Type B pancreatic cell (in vitro differentiated cells): ENCODE measurements at regions not wholly inside any gene's neighbourhood (a gene's known extent, or its start where the extent isn't known, plus 50 kb on each side); places are given as distances from the start of the nearest gene placed in this dataset.

Experiments used
- DNase-seq: peaks from one replicate; pipeline ENCODE4 v3.0.0; 2021; ENCODE audit warnings: mixed read lengths; ENCODE audit not compliant: unreplicated experiment; ENCODE audit errors: extremely low spot score
- H3K27ac Mint-ChIP-seq: 2 replicates; pipeline ENCODE4 v1.8.0; 2021; ENCODE audit warnings: mild to moderate bottlenecking, mixed read lengths
- H3K27me3 Mint-ChIP-seq: 2 replicates; pipeline ENCODE4 v1.8.0; 2021; ENCODE audit warnings: mixed read lengths
- H3K36me3 Mint-ChIP-seq: 2 replicates; pipeline ENCODE4 v1.8.0; 2021; ENCODE audit warnings: mixed read lengths
- H3K4me1 Mint-ChIP-seq: one replicate; pipeline ENCODE4 v1.8.0; 2021; ENCODE audit warnings: mixed read lengths; ENCODE audit not compliant: unreplicated experiment
- H3K4me3 Mint-ChIP-seq: 2 replicates; pipeline ENCODE4 v1.8.0; 2021; ENCODE audit warnings: mild to moderate bottlenecking, mixed read lengths
- H3K9me3 Mint-ChIP-seq: 2 replicates; pipeline ENCODE4 v1.8.0; 2021; ENCODE audit warnings: mixed read lengths
- CTCF ChIP-seq: fragments of 200-600 bp; sonication (generic); conservative IDR thresholded peaks from 2 replicates; pipeline ENCODE4 v1.5.0; 2021; ENCODE audit warnings: antibody characterized with exemption, mild to moderate bottlenecking

DNA sequence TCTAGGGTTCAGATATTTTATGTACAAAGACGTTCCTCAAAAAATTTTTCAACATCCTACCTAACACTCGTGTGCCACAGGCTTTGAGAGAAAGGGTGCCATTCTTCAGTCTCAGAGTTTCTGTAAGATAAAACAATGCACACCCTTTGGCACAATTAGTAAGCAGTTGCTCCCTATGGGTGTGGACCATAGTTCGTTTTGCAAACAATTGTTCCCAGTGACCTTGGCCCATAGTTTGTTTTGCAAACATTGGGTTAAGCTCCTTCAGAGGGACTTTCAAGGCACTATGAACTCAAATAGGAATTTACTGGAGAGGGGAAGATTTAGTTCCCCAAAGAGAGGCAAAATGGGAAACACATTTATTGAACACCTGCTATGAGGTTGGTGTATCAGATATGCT is 220.3 kb upstream of the CA10 start:
- Mint-ChIP-seq H3K27ac (no peak overlapping the region), H3K27me3 (peaks cover 11% of the 10 kb centered on the region), H3K4me3 (no peak overlapping the region), H3K36me3 (no peaks in the 10 kb centered on the region), H3K9me3 (no peaks in the 10 kb centered on the region), H3K4me1 (peaks cover under 1% of the 10 kb centered on the region)
- DNase-seq = no peak
- no peak for TF ChIP-seq CTCF

- peaks cover 8% of the 10 kb centered on the region for H3K4me1 Mint-ChIP-seq
- H3K4me3 Mint-ChIP-seq = no peak overlapping the region
- no peak overlapping the region for H3K27ac Mint-ChIP-seq
- H3K27me3 Mint-ChIP-seq = peaks cover 4% of the 10 kb centered on the region
- H3K9me3 Mint-ChIP-seq = no peaks in the 10 kb centered on the region
- DNase-seq = no peak
- no peaks in the 10 kb centered on the region for H3K36me3 Mint-ChIP-seq
- no peak for TF ChIP-seq CTCF
Measured at GRCh38 chr17:52376137-52376536, 217.6 kb upstream of the CA10 start.

DNA sequence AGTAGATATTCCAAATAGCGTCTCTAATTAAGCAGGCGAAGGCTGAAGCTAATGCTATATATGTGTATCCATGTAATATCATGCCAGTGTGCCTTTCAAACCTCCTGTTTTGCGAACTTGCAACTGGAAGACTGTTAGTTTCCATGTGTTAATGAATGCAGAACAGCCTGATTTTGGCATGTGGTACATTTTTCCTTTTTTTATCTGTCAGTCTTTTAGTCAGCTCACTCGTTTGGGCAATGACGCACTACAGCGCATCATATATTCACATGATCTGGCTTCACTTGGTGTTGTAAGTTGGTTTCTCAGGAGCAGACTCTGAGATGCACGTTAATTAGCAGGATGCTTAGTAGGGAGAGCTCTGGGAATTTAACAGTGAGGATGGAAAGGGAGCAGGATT is 210.4 kb upstream of the CA10 start:
- H3K27ac Mint-ChIP-seq = no peak overlapping the region
- no peak overlapping the region for H3K4me3 Mint-ChIP-seq
- H3K27me3 Mint-ChIP-seq = peaks cover 8% of the 10 kb centered on the region
- DNase-seq = no peak
- peaks cover 7% of the 10 kb centered on the region for H3K4me1 Mint-ChIP-seq
- no peaks in the 10 kb centered on the region for H3K9me3 Mint-ChIP-seq
- no peaks in the 10 kb centered on the region for H3K36me3 Mint-ChIP-seq
- no peak for TF ChIP-seq CTCF

GRCh38 chr17:52357854-52358253 is 199.3 kb upstream of the CA10 start:
- Mint-ChIP-seq H3K36me3 (no peaks in the 10 kb centered on the region), H3K4me3 (no peak overlapping the region), H3K9me3 (no peaks in the 10 kb centered on the region), H3K27ac (no peak overlapping the region), H3K27me3 (no peaks in the 10 kb centered on the region), H3K4me1 (peaks cover 4% of the 10 kb centered on the region)
- no peak for DNase-seq
- no peak for TF ChIP-seq CTCF

GRCh38 chr17:52336796-52337195 is 178.3 kb upstream of the CA10 start:
- TF ChIP-seq CTCF = no peak
- H3K4me1 Mint-ChIP-seq = no peaks in the 10 kb centered on the region
- no peaks in the 10 kb centered on the region for H3K36me3 Mint-ChIP-seq
- no peak overlapping the region for H3K4me3 Mint-ChIP-seq
- DNase-seq = no peak
- H3K27ac Mint-ChIP-seq = no peak overlapping the region
- no peaks in the 10 kb centered on the region for H3K9me3 Mint-ChIP-seq
- H3K27me3 Mint-ChIP-seq = no peaks in the 10 kb centered on the region

DNA sequence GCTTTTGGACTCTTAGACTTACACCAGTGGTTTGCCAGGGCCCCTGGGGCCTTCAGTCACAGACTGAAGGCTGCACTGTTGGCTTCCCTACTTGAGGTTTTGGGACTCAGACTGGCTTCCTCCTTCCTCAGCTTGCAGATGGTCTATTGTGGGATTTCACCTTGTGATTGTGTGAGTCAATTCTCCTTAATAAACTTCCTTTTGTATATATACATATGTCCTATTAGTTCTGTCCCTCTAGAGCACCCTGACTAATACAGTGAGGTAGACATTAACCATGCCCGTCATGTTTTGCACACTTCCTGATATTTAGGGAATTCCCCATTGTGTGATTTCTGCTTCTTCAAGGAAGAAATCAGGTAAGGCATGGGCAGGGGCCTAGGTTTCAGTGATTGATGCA is 147.8 kb upstream of the CA10 start:
- TF ChIP-seq CTCF = no peak
- Mint-ChIP-seq H3K4me1 (no peaks in the 10 kb centered on the region), H3K4me3 (no peak overlapping the region), H3K27ac (no peak overlapping the region), H3K27me3 (peaks cover 3% of the 10 kb centered on the region), H3K9me3 (peaks cover 6% of the 10 kb centered on the region), H3K36me3 (no peaks in the 10 kb centered on the region)
- no peak for DNase-seq
